22Rv1 (cell line): ENCODE measurements at regions not wholly inside any gene's neighbourhood (a gene's known extent, or its start where the extent isn't known, plus 50 kb on each side); places are given as distances from the start of the nearest gene placed in this dataset.

Experiments
- ZFX ChIP-seq: fragments of 450-650 bp; IDR thresholded peaks from 2 replicates; pipeline ENCODE4 v1.6.1; 2017; ENCODE audit warnings: antibody characterized with exemption, borderline replicate concordance
- TF ChIP-seq, protein P1 (sequence below): fragments of 450-650 bp; IDR thresholded peaks from 2 replicates; pipeline ENCODE4 v1.5.1; 2017; ENCODE audit warnings: mild to moderate bottlenecking

DNA sequence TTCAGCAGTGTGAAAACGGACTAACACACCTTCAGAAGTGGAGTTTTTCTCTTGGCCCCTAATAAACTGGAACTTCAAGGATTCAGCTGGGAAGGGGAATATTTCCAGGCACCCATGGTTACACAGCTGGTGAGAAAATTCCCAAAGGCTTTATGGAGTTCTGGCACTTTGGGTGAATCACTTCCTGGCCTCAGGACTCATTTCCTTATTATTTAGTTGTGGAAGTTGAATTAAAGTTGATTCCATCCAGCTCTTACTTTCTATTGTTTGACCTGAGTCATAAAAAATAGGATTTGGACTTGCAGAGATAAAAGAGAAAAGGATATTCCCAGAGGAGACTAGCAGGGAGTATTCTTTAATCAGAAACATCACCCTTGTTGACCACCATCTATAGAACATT is 882.1 kb downstream of the UQCRFS1 start:
- TF ChIP-seq, protein P1, sequence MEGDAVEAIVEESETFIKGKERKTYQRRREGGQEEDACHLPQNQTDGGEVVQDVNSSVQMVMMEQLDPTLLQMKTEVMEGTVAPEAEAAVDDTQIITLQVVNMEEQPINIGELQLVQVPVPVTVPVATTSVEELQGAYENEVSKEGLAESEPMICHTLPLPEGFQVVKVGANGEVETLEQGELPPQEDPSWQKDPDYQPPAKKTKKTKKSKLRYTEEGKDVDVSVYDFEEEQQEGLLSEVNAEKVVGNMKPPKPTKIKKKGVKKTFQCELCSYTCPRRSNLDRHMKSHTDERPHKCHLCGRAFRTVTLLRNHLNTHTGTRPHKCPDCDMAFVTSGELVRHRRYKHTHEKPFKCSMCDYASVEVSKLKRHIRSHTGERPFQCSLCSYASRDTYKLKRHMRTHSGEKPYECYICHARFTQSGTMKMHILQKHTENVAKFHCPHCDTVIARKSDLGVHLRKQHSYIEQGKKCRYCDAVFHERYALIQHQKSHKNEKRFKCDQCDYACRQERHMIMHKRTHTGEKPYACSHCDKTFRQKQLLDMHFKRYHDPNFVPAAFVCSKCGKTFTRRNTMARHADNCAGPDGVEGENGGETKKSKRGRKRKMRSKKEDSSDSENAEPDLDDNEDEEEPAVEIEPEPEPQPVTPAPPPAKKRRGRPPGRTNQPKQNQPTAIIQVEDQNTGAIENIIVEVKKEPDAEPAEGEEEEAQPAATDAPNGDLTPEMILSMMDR = no peak
- TF ChIP-seq ZFX = no peak
